GM19328 (cell line): ENCODE measurements at regions not wholly inside any gene's neighbourhood (a gene's known extent, or its start where the extent isn't known, plus 50 kb on each side); places are given as distances from the start of the nearest gene placed in this dataset.
A peak's percentile ranks its signal among the peaks of the same experiment; 100 is the strongest.
"Not testable (repeated sequence)": the region's sequence is repeated elsewhere in the genome, so short reads cannot be mapped to it uniquely, and the experiment has no call there.

ENCODE experiments used
- ATAC-seq: cut with Tn5 transposase; IDR thresholded peaks from one replicate; pipeline ENCODE4 v1.9.1; 2021; ENCODE audit warnings: mild to moderate bottlenecking, moderate library complexity; ENCODE audit not compliant: unreplicated experiment

DNA sequence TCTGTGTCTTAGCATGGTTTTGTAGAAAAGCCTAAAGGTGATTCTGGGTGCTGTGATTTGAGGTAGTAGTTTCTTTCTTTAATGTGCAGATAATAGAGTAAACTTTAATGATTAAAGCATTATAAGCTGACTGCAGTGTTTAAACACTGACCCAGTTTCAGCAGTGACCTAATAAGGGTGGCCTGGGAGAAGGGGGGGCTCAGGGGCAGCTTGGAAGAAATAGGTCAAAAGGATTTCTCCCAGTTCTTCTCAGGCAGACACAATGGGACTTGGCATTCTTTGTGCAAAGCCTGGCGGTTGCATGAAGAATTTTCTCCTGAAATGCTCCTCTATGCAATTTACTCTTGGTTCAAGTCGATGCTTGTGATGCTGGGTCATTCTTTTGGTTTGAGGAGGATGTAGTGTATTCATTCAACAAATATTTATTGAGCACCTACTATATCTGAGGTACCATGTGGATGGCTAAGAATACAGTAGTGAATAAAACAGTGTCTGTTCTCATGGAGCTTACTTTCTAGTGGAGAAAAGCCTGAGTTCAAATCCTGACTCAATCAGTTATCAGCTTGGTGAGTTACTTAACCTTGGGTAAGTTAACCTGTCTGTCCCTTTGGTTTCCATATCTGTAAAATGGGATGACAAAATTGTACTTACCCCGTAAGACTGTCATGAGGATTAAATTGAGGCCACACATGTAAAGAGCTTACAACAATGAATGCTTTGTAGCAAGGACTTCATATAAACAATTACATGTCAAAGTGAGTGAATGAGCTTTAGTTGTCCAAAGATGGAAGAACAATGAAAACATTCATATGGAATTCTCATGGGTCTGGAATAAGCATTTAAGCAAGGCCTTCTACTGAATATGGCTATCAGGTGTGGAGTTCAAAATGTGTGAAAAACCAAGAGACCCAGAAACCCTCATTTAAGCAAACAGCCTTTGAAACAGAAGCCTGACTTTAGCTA, 210.2 kb downstream of the KCNRG start:
- ATAC-seq = no peak

DNA sequence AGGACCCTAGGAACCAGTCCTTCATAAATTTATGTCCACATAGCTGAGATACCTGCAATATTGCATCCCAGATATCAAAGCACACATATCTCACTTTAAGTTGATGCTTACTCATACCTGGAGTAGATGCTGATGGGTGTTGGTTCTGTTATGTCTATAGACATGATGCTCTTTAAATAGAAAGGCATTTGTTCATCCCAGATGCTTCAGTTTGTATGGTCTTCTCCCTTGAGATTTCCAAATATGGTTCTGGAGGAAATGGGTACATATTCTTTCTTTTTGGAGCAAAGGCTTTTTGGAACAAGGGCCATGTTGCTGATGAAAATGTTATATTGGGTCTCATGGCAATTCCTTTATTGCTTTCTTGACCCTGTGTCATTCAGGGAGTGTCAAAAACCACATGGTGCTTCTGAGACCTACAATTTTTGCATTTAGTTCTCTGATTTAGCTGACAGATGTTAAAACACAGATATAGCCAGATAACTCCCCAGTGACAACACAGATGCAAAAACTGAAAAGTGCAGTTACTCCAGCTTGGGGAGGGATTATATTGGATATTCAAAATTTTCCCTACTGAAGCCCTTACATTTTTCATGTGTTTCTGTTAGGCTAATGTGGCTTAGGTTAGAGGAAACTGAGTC, 211.4 kb downstream of the KCNRG start:
- no peak for ATAC-seq

DNA sequence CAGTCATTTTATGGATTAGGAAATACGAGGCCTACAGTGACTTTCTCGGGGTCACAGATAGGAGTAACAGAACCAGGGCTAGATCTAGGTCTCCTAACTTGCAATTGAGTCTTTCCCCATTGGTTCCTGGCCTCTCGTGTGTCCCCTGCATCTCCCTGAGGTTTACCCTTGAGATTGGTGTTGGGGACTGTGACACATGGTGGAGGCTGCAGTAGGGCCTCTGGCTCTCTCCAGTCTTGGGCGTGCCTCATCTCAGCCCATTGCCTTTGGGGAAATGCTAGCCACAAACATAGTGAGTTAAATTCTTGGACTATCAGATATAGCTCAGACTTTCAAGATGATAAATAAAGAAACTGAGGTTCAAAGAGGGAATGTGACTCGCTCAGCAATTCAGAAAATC, 212.1 kb downstream of the KCNRG start:
- ATAC-seq = no peak

DNA sequence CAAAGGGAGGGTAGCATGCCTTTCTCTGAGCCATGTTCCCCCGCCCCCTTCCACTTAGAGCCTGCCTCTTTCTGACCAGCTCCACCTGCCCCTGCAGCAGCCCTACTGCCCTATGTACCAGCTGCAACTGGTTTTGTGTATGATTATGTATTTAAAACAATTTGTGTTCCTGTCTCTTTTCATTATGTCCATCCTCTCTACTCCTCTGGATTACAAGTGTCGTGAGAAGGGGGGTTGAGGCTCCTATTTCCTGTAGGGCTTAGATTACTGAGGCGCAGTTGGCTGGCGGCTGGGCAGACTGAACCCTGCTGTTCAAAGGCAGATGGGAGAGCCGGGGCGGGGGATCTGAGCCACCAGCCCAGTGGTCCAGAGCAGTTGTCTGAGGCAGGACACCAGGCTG, 213.3 kb downstream of the KCNRG start:
- no peak for ATAC-seq

DNA sequence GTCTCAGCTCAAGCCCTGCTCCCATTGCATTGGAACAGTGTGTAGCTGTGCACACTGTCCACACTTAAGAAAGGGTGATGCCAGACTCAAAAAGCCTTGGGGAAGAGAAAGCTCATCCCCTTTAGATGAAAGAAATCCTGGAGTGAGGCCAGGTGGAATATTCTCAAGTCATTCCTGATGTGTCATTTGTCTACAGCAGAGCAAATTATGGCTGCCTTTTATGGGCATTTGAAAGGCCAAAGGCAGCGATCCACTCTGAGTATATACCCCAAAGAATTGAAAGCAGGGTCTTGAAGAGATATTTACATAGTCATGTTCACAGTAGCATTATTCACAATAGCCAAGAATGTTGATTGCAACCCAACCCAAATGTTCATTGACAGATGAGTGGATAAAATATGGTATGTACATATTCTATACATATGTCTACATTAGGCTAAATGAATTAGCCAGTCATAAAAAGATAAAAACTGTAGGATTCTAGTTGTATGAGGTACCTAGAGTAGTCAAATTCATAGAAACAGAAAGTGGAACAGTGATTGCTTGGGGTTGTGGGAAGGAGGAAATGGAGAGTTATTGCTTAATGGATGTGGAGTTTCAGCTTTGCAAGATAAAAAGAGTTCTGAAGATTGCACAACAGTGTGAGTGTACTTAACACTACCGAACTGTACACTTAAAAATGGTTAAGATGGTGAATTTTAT, 214.9 kb downstream of the KCNRG start:
- no peak for ATAC-seq

DNA sequence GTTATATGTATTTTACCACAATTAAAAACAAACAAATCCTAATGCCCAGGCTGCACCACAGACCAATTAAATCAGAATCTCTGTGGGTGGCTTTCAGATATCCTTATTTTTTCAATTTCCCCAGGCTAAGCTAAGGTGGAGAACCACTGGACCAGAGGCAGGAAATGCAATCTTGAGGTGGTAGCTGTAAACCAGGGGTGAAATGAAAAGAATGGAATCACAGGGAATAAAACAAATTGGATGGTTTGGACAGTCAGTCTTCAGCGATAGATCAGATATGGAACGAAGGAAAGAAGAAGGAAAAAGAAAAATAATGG, 215.4 kb downstream of the KCNRG start:
- no peak for ATAC-seq

DNA sequence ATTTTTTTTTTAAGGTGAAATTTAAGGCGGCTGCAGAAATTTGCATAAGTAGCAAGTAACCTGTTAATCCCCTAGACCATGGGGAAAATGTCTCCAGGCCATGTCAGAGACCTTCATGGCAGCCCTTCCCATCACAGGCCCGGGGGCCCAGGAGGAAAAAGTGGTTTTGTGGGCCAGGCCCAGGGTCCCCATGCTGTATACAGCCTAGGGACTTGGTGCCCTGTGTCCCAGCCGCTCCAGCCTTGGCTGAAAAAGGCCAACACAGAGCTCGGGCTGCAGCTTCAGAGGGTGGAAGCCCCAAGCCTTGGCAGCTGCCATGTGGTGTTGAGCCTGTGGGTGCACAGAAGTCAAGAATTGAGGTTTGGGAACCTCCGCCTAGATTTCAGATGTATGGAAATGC, 218.3 kb downstream of the KCNRG start:
- not testable (repeated sequence) for ATAC-seq

DNA sequence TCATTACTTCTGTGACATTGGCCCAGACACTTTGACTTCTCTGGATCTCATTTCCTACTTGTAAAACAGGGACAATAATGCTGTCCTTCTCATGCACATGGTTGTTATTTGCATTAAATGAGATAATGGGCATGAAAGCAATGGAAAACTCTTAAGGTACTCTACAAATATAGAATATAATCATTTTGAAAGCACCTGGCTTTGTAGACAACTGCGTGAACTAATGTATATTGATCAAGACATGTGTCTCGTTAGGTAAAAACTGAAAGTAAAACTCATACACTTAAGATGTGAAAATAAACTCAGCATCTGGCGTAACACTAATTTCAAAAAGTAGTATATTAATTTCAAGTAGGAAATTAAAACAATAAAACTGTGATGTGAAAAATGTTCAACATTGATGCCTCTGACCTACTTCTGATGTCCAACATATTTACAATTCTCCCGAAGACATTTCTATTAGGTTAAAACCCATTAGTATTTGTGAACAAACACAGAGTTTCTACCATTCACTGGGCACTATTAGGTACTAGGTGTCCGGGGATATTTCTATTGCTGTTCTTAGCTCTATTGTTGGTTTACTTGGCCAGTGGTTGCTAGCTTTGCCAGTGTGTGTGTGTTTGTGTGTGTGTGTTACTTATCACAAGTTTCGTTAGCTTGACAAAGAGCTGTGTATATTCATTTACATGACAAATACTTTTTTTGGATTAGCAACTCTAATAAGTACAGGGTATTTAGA, 220.5 kb downstream of the KCNRG start:
- no peak for ATAC-seq

DNA sequence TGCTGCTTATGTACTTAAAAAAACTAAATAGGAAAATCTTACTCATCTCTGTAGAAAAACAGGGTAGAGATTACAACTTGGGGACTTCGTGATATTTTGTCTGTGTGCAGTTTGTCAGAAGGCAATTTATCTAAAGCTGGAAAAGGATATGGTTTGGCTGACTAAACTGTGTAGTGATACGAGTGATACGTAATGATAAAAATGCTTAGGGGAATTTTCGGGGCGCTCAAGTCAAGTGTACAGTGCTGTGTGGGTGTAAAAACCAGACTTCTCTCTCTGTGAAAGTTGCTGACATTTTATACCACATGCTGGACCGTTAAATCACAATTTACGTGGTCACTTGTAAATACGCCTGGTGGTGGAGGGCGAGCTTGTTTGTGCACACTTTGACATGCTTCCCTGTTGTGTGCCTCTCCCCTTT, 221.7 kb downstream of the KCNRG start:
- peak; percentile 83 for ATAC-seq

DNA sequence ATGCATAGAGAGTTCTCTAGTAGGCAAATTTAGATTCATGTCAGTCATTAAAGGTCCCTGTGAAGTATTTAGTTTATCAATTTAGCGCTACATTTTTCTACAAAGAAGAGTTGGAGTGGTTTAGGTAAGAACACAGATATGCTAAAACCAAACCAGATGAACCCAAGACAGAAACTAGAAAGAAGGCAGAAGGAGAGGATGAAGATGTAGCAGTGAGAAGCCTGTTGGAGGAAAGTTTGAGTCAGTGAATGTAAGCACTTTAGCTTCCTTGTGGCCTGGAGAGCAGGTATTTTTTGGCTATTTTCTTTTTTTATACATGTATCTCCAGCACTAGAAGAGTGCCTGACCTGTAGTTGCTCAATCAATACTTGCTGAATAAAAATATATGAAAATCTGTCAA, 223.7 kb downstream of the KCNRG start:
- no peak for ATAC-seq

DNA sequence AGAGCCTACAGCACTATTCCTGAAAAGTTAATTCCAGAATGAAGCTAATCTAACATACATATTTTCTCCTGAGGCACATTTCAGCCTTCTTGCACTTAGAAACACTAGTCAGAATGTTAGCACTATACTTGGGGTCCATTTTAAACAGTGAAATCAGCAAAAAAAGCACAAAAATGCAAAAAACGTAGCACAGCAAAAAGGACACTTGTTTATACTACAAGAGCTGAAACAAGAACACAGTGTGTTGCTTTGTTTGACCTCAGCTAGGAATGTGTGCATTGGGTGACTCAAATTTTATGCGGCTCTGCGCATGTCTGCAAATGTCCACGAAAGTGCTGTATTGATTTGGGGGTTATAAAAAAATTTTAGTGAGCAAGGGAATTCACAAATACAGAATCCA, 226.2 kb downstream of the KCNRG start:
- no peak for ATAC-seq

DNA sequence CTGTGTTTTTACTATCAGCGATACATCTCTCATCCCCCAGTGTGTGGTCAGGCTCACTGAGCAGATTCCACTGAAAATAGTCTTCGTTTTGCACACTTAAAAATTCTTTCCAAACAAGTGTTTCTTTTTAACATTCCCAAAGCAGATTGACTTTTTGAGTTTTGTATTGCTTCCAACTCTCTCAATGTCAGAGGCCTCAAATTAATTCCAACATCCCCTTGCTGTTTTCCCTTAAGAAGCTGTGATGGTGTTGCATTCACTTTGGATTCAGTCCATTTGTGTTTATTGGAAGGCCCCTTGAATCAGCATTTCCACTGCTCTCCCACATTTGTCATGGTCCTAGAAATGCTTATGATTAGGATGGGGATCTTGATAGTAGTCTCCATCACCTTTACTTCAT, 228.7 kb downstream of the KCNRG start:
- ATAC-seq = no peak

DNA sequence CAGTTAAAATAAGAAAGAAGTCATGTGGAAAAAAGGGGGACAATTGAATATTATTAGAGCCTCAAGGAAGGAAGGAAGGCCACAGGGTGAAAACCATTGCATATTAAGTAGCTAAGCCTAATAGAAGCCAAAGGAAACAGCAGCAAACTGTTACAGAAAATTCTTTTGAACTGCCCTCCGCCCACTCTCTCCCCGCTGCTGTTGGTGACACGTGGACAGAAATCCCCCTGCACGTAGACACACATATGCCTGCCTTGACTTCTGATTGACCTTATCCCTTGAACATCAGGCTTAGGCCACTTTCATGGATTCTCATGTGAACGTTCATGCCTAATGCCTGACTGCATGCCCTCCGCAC, 229.1 kb downstream of the KCNRG start:
- no peak for ATAC-seq

DNA sequence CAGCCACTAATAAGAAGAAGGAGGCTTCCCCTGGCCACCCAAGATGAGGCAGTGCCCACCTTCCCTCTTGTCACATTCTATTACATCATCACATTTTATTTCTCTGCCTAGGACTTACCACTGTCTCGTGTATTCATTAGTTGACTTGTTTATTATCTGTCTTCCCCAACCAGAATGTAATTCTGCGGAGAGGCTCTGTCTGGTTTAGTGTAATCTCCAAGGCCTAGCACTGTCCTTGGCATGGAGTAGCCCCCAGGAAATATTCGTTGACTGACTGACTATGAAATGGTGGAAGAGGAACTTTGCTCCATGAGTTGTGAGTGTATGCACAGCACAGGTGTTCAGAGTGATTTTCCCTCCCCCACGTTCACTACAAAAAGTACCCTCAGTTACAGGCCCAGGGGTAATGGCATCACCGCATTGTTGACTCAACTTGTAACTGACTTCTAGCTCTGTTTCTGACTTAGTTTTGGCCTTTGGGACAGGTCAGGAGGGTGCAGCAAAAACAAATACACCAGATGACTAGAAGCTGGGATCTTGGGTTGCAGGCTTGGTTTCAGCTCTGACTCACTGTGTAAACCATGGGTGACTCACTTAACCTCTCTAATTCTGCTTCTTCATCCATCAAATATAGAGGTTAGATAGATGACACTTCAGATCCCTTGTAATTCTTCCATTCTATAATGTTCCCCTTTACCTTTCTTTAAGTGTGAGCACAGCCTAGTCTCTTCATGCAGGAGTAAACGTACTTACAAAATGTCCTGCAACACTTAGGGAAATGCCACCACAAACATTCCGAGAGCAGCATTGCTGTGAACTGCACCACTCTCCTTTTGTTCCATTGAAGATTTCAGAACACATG, 229.7 kb downstream of the KCNRG start:
- ATAC-seq = peak; percentile 86

DNA sequence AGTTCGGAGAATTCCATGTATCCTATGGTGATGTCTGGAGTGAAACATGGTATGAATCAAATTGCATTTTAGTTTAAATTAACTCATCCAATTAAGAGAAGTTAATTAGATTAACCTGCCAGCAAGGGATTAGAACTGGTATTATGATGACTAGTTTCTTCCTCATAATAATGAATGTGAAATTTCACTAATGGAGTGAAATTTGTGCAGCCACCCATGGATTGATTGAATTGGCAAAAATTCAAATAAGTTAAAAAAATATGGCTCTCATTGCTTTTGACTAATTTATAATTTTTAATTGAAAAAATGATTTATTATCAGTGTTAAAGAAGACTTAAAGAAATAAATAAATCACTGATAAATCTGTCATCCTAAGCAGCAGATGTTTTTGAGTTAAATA, 232.0 kb downstream of the KCNRG start:
- ATAC-seq = no peak

DNA sequence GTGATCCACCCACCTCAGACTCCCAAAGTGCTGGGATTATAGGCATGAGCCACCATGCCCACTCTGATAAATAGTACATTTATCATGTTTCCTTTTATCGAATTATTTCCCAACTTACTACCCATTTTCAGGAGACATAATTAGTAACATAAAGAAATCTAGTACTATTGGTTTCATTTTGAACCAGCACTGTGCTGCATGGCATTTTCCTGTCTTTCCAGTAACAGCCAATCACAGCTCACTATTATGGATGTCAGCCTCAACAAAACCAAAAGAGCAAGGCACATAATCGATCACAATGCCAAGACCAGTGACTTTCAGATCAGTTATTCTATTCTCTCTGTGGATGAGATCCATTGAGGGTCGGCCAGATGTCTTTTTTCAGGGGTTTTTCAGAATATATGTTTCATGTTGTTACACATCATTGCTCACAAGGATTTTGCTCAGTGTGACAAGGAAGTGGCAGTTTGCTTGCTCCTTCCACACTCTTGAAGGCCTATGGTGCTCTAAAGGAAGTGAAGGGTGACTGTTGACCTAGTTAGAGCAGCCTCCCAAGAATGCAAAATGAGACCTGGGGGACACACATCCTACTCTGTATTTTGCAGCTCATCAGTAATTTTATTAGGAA, 233.4 kb downstream of the KCNRG start:
- ATAC-seq = no peak

DNA sequence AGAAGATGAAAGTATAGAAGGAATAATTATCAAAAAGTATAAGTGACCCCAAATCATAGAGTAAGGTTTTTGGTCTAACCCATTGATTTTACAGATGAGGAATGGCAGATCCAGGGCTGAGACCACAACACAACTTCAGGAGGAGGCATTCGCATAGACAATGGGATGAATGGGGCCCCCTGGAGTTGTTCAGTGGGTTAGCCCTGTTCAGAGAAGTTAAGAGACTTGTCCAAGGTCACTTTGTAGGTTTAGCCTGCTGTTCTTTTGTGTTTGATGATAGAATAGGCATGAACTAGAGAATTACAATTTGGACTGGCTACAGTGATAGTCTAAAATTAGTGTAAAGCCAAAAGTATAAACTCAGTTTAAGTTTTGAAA, 233.9 kb downstream of the KCNRG start:
- no peak for ATAC-seq

DNA sequence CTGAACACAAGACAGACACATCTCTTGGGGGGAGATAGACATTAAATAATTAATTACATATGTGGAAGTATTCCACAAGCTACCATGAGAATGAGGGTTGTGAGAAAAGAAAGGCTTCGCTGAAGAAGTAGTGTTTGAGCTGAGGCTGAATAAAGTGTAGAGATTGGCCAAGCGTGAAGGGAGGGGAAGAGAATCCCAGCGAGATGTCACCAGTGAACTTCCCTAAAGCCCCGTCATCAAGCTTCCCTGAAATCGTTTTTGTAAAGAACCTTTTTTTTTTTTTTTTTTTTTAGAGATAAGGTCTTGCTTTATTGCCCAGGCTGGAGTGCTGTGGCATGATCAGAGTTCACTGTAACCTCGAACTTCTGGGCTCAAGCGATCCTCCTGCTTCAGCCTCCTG, 235.2 kb downstream of the KCNRG start:
- no peak for ATAC-seq

DNA sequence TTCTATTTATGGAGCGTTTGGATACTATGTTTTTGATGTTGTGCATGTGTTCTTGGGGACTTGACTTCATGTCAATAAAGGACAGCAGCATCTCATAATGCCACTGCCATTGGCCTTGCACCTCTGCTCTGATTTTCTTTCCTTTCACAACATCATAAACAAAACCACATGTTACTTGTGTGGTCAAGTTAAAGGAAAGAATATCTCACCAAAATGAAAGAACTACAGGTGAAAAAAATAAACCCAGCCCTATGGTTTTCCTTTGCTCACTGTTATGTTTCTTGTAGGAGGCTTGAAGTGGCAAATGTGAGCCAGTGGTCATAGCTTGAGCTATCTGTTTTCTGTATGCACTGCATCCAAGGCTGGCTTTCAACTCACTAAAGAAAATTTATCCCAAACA, 240.4 kb downstream of the KCNRG start:
- no peak for ATAC-seq
